H1 (cell line): ENCODE measurements at regions not wholly inside any gene's neighbourhood (a gene's known extent, or its start where the extent isn't known, plus 50 kb on each side); places are given as distances from the start of the nearest gene placed in this dataset.

Experiments used
- CTCF ChIA-PET: fragments of 300-600 bp; sonication (Branson Sonifier 250); formaldehyde crosslinking; loops from one replicate; lab custom pipeline; 2021; ENCODE audit not compliant: partially characterized antibody; lab: Charles Lee
- POLR2A ChIA-PET: fragments of 300-600 bp; sonication (Branson Sonifier 250); formaldehyde crosslinking; loops from one replicate; lab custom pipeline; 2021; ENCODE audit warnings: inconsistent platforms; ENCODE audit not compliant: partially characterized antibody; lab: Charles Lee
- DNase-seq, 2 experiments: peaks; one replicate each; pipeline versions ENCODE4 v3.0.0 to v3.0.0-alpha.2; 2010 to 2022; ENCODE audit warnings: low spot score in 2 of 2, low read depth in 1 of 2, mixed read lengths in 1 of 2
- FAIRE-seq: peaks from 2 replicates; lab custom pipeline; 2011; peaks lifted over from hg19 to GRCh38; lab: Jason Lieb, UNC
- H2AFZ ChIP-seq: 2 replicates; pipeline ENCODE4 v1.8.1; 2012; ENCODE audit warnings: low read length, inconsistent platforms
- H2AK5ac ChIP-seq: 2 replicates; pipeline ENCODE4 v1.6.1; 2013; ENCODE audit warnings: low read depth, low read length
- H2BK120ac ChIP-seq: replicated peaks from 2 replicates; pipeline ENCODE3; 2013; ENCODE audit warnings: low read depth, low read length, inconsistent platforms
- H2BK12ac ChIP-seq: 2 replicates; pipeline ENCODE4 v1.6.1; 2013; ENCODE audit warnings: low read depth, low read length
- H2BK15ac ChIP-seq: 2 replicates; pipeline ENCODE4 v1.6.1; 2013; ENCODE audit warnings: low read length
- H2BK20ac ChIP-seq: 2 replicates; pipeline ENCODE4 v1.6.1; 2013; ENCODE audit warnings: low read length
- H2BK5ac ChIP-seq: 2 replicates; pipeline ENCODE4 v1.6.1; 2013; ENCODE audit warnings: low read depth, low read length
- H3K14ac ChIP-seq: 2 replicates; pipeline ENCODE4 v1.6.1; 2013; ENCODE audit warnings: inconsistent platforms; ENCODE audit not compliant: insufficient read length
- H3K18ac ChIP-seq: 2 replicates; pipeline ENCODE4 v1.6.1; 2013; ENCODE audit warnings: low read length; ENCODE audit errors: extremely low read depth
- H3K23ac ChIP-seq: 2 replicates; pipeline ENCODE4 v1.6.1; 2013; ENCODE audit warnings: inconsistent platforms; ENCODE audit not compliant: insufficient read length
- H3K23me2 ChIP-seq: 2 replicates; pipeline ENCODE4 v1.6.1; 2013; ENCODE audit warnings: low read depth, low read length
- H3K27ac ChIP-seq: 2 replicates; pipeline ENCODE4 v1.6.1; 2011; ENCODE audit warnings: low read depth, low read length, inconsistent platforms
- H3K27me3 ChIP-seq, 4 experiments: replicated peaks in 1 of 4; 1 replicate in 1 of 4; 2 replicates in 3 of 4; pipeline versions ENCODE4 v1.6.1 to v1.8.1; 2011 to 2013; ENCODE audit warnings: low read length in 3 of 4, mild to moderate bottlenecking in 3 of 4, inconsistent platforms in 2 of 4, mixed read lengths in 2 of 4, moderate library complexity in 1 of 4; ENCODE audit not compliant: control insufficient read depth in 3 of 4, insufficient read depth in 3 of 4; ENCODE audit errors: extremely low read depth in 1 of 4
- H3K36me3 ChIP-seq, 4 experiments: 2 replicates each; pipeline versions ENCODE4 v1.6.1 to v1.8.1; 2011 to 2013; ENCODE audit warnings: mild to moderate bottlenecking in 4 of 4, low read length in 3 of 4, moderate library complexity in 2 of 4, control low read depth in 1 of 4, inconsistent platforms in 1 of 4; ENCODE audit not compliant: insufficient read depth in 4 of 4, control insufficient read depth in 2 of 4
- H3K4ac ChIP-seq: replicated peaks from 2 replicates; pipeline ENCODE3; 2013; ENCODE audit warnings: low read length, low read depth, mixed read lengths, inconsistent platforms; ENCODE audit not compliant: insufficient read length
- H3K4me1 ChIP-seq, 4 experiments: replicated peaks in 1 of 4; 1 replicate in 1 of 4; 2 replicates in 3 of 4; pipeline versions ENCODE4 v1.6.1 to v1.8.1; 2011 to 2013; ENCODE audit warnings: low read length in 3 of 4, inconsistent platforms in 2 of 4, mixed read lengths in 1 of 4; ENCODE audit not compliant: insufficient read depth in 4 of 4, control insufficient read depth in 3 of 4
- H3K4me2 ChIP-seq, 2 experiments: 2 replicates each; pipeline versions ENCODE4 v1.6.1 to v1.8.1; 2011 to 2013; ENCODE audit warnings: low read depth in 2 of 2, low read length in 2 of 2, control low read depth in 1 of 2, inconsistent platforms in 1 of 2, mild to moderate bottlenecking in 1 of 2; ENCODE audit not compliant: insufficient read depth in 1 of 2
- H3K4me3 ChIP-seq, 4 experiments: fragments of 200-600, 300-600 bp in 1 of 4; sonication (generic), shearing (Covaris generic), sonication (Bioruptor Twin) in 1 of 4; 2 replicates each; pipeline versions ENCODE4 v1.5.1 to v1.8.1; 2011 to 2016; ENCODE audit warnings: low read length in 4 of 4, low read depth in 3 of 4, control low read depth in 2 of 4, inconsistent platforms in 2 of 4, mild to moderate bottlenecking in 2 of 4, mixed read lengths in 1 of 4, moderate library complexity in 1 of 4; ENCODE audit not compliant: insufficient read depth in 2 of 4; ENCODE audit errors: extremely low read depth in 1 of 4
- H3K56ac ChIP-seq: replicated peaks from 2 replicates; pipeline ENCODE3; 2013; ENCODE audit warnings: low read depth, mild to moderate bottlenecking, mixed read lengths, low read length, inconsistent platforms; ENCODE audit not compliant: insufficient read length
- H3K79me1 ChIP-seq: 2 replicates; pipeline ENCODE4 v1.6.1; 2013; ENCODE audit warnings: low read depth, low read length, control low read depth
- H3K79me2 ChIP-seq, 2 experiments: 2 replicates each; pipeline versions ENCODE4 v1.6.1 to v1.8.1; 2012 to 2013; ENCODE audit warnings: low read length in 2 of 2, mild to moderate bottlenecking in 2 of 2, inconsistent platforms in 1 of 2; ENCODE audit not compliant: insufficient read depth in 2 of 2, control insufficient read depth in 1 of 2
- H3K9ac ChIP-seq, 4 experiments: replicated peaks in 1 of 4; 1 replicate in 1 of 4; 2 replicates in 3 of 4; pipeline versions ENCODE4 v1.6.1 to v1.8.1; 2011 to 2013; ENCODE audit warnings: low read depth in 3 of 4, low read length in 3 of 4, control low read depth in 2 of 4, mild to moderate bottlenecking in 2 of 4, moderate library complexity in 2 of 4, inconsistent platforms in 1 of 4; ENCODE audit errors: extremely low read depth in 1 of 4
- H3K9me3 ChIP-seq, 2 experiments: 2 replicates each; pipeline versions ENCODE4 v1.6.1 to v1.8.1; 2012 to 2013; ENCODE audit warnings: mild to moderate bottlenecking in 2 of 2, moderate library complexity in 2 of 2, control low read depth in 1 of 2, inconsistent platforms in 1 of 2, low read depth in 1 of 2, low read length in 1 of 2, mixed read lengths in 1 of 2; ENCODE audit not compliant: insufficient read depth in 2 of 2
- H4K20me1 ChIP-seq, 2 experiments: replicated peaks in 1 of 2; 2 replicates each; pipeline versions ENCODE3 to v1.8.1; 2011 to 2013; ENCODE audit warnings: inconsistent platforms in 2 of 2, low read length in 2 of 2, mild to moderate bottlenecking in 1 of 2; ENCODE audit not compliant: insufficient read depth in 2 of 2, control insufficient read depth in 1 of 2
- H4K5ac ChIP-seq: 2 replicates; pipeline ENCODE4 v1.6.1; 2013; ENCODE audit warnings: low read length, low read depth, mixed read lengths, inconsistent platforms; ENCODE audit not compliant: insufficient read length
- H4K8ac ChIP-seq: 2 replicates; pipeline ENCODE4 v1.8.0; 2013; ENCODE audit warnings: mild to moderate bottlenecking, moderate library complexity, low read length, inconsistent platforms; ENCODE audit not compliant: insufficient read depth; ENCODE audit errors: extremely low read depth
- H4K91ac ChIP-seq: replicated peaks from 2 replicates; pipeline ENCODE3; 2013; ENCODE audit warnings: low read length, mixed read lengths, inconsistent platforms; ENCODE audit not compliant: insufficient read length
- BCL11A ChIP-seq, 2 experiments: IDR thresholded peaks; one replicate each; pipeline ENCODE4 v1.6.1; 2011; ENCODE audit warnings: low read depth in 2 of 2, low read length in 2 of 2, mild to moderate bottlenecking in 2 of 2
- HDAC6 ChIP-seq: IDR thresholded peaks from one replicate; pipeline ENCODE4 v1.7.1; 2012; ENCODE audit warnings: low read depth, mild to moderate bottlenecking, inconsistent platforms, low read length, moderate library complexity
- JUN ChIP-seq: IDR thresholded peaks from 2 replicates; pipeline ENCODE4 v1.6.1; 2011; ENCODE audit warnings: low read depth, mild to moderate bottlenecking, improper control_type of control experiment, low read length
- JUND ChIP-seq: IDR thresholded peaks from 2 replicates; pipeline ENCODE4 v1.6.1; 2011; ENCODE audit warnings: mild to moderate bottlenecking, improper control_type of control experiment, low read length
- KDM1A ChIP-seq: fragments of 200-600, 300-600 bp; sonication (generic); IDR thresholded peaks from 2 replicates; pipeline ENCODE4 v1.7.1; 2016; ENCODE audit warnings: mild to moderate bottlenecking, low read length, borderline replicate concordance
- RBBP5 ChIP-seq: IDR thresholded peaks from 2 replicates; pipeline ENCODE4 v1.7.1; 2012; ENCODE audit warnings: low read depth, mild to moderate bottlenecking, inconsistent platforms, low read length, moderate library complexity, borderline replicate concordance
- RNF2 ChIP-seq: fragments of 200-900, 300-1000 bp; sonication (generic); IDR thresholded peaks from 2 replicates; pipeline ENCODE4 v1.7.1; 2016; ENCODE audit warnings: borderline replicate concordance, low read depth, mild to moderate bottlenecking, antibody characterized with exemption, low read length; ENCODE audit not compliant: poor library complexity, severe bottlenecking; ENCODE audit errors: missing control alignments
- SAP30 ChIP-seq: fragments of 300-600 bp; sonication (generic); IDR thresholded peaks from 2 replicates; pipeline ENCODE4 v1.7.1; 2012; ENCODE audit warnings: low read length, moderate library complexity, mild to moderate bottlenecking, inconsistent platforms; ENCODE audit not compliant: insufficient read depth, insufficient replicate concordance
- SIN3A ChIP-seq, 2 experiments: IDR thresholded peaks in 1 of 2; conservative IDR thresholded peaks in 1 of 2; 2 replicates each; pipeline ENCODE4 v1.6.1; 2011 to 2012; ENCODE audit warnings: low read length in 2 of 2, improper control_type of control experiment in 1 of 2, low read depth in 1 of 2, mild to moderate bottlenecking in 1 of 2
- SP4 ChIP-seq: IDR thresholded peaks from 2 replicates; pipeline ENCODE4 v1.6.1; 2012; ENCODE audit warnings: low read length, inconsistent platforms
- TAF1 ChIP-seq: IDR thresholded peaks from 2 replicates; pipeline ENCODE4 v1.6.1; 2011; ENCODE audit warnings: mild to moderate bottlenecking, low read depth, low read length

GRCh38 chrX:82134378-82134777 lies 932.5 kb downstream of the SH3BGRL start:
- Histone ChIP-seq H2BK5ac (no peak overlapping the region), H2AK5ac (no peak overlapping the region), H3K36me3 (no peaks in the 10 kb centered on the region), H2AFZ (no peak overlapping the region), H3K56ac (no peak overlapping the region), H3K27me3 (no peaks in the 10 kb centered on the region), H3K18ac (no peak overlapping the region), H3K9ac (no peak overlapping the region), H4K5ac (no peak overlapping the region), H3K14ac (no peak overlapping the region), H3K23ac (no peak overlapping the region), H3K4ac (no peak overlapping the region), H4K20me1 (no peaks in the 10 kb centered on the region), H3K4me3 (no peak overlapping the region), H2BK15ac (no peak overlapping the region), H2BK120ac (no peak overlapping the region), H2BK20ac (no peak overlapping the region), H3K79me2 (no peaks in the 10 kb centered on the region), H4K91ac (no peak overlapping the region), H3K4me1 (no peaks in the 10 kb centered on the region), H2BK12ac (no peak overlapping the region), H3K79me1 (no peaks in the 10 kb centered on the region), H3K4me2 (no peak overlapping the region), H3K27ac (no peak overlapping the region), H3K9me3 (peaks cover 7 to 12% of the 10 kb centered on the region in 2 experiments; a peak in 2 of 4 replicates), H4K8ac (no peak overlapping the region), H3K23me2 (no peaks in the 10 kb centered on the region)
- ChIA-PET POLR2A (no interaction called here), CTCF (no interaction called here)
- TF ChIP-seq KDM1A, result no peak
- no peak for TF ChIP-seq JUND
- TF ChIP-seq SAP30, result no peak
- TF ChIP-seq JUN, result no peak
- no peak for TF ChIP-seq SIN3A (conservative IDR thresholded peaks at IDR 0.05 in 1 of 2, IDR thresholded peaks at IDR 0.05 in 1 of 2; ENCODE audit: low read depth in 1 of 2, low read length in 2 of 2)
- TF ChIP-seq RNF2, result no peak
- TF ChIP-seq HDAC6, result no peak
- no peak for TF ChIP-seq BCL11A (IDR thresholded peaks at IDR 0.05; ENCODE audit: low read depth in 2 of 2, low read length in 2 of 2)
- TF ChIP-seq RBBP5, result no peak
- no peak for TF ChIP-seq TAF1
- no peak for TF ChIP-seq SP4
- no peak for FAIRE-seq
- DNase-seq, result no peak
